CD14-positive monocyte (primary cell): ENCODE measurements at regions not wholly inside any gene's neighbourhood (a gene's known extent, or its start where the extent isn't known, plus 50 kb on each side); places are given as distances from the start of the nearest gene placed in this dataset.

Experiments used
- DNase-seq, 3 donors: peaks; one replicate each; pipeline ENCODE4 v3.0.0-alpha.2; 2011 to 2022
- H2AFZ ChIP-seq: 2 replicates; pipeline ENCODE4 v1.6.0; 2012; ENCODE audit warnings: mild to moderate bottlenecking, low read depth, low read length, inconsistent platforms; ENCODE audit not compliant: insufficient read depth, poor library complexity, severe bottlenecking
- H3K27ac ChIP-seq, 2 donors: 1 replicate in 1 of 2; 2 replicates in 1 of 2; pipeline ENCODE4 v1.5.1; 2012 to 2013; ENCODE audit warnings: low read length in 2 of 2, control low read depth in 1 of 2, inconsistent platforms in 1 of 2, low read depth in 1 of 2, mild to moderate bottlenecking in 1 of 2
- H3K27me3 ChIP-seq, 2 donors: one replicate each; pipeline versions ENCODE4 v1.6.0 to v1.6.1; 2011 to 2013; ENCODE audit warnings: low read length in 2 of 2; ENCODE audit not compliant: control insufficient read depth in 2 of 2, insufficient read depth in 2 of 2
- H3K36me3 ChIP-seq, 2 donors: replicated peaks in 1 of 2; 1 replicate in 1 of 2; 2 replicates in 1 of 2; pipeline versions ENCODE4 v1.5.1 to v1.6.1; 2012 to 2013; ENCODE audit warnings: low read length in 2 of 2, control low read depth in 1 of 2, inconsistent platforms in 1 of 2, mild to moderate bottlenecking in 1 of 2; ENCODE audit not compliant: insufficient read depth in 2 of 2, control insufficient read depth in 1 of 2
- H3K4me1 ChIP-seq, 2 donors: 1 replicate in 1 of 2; 2 replicates in 1 of 2; pipeline versions ENCODE4 v1.5.1 to v1.6.1; 2012 to 2013; ENCODE audit warnings: low read length in 2 of 2, control low read depth in 1 of 2, inconsistent platforms in 1 of 2, mild to moderate bottlenecking in 1 of 2, moderate library complexity in 1 of 2; ENCODE audit not compliant: insufficient read depth in 2 of 2, control insufficient read depth in 1 of 2
- H3K4me2 ChIP-seq: replicated peaks from 2 replicates; pipeline ENCODE3; 2012; ENCODE audit warnings: low read length, moderate library complexity, mild to moderate bottlenecking; ENCODE audit not compliant: poor library complexity, severe bottlenecking; ENCODE audit errors: extremely low read depth
- H3K4me3 ChIP-seq, 3 experiments: fragments of 200-600 bp in 1 of 3; sonication (generic) in 1 of 3; replicated peaks in 1 of 3; 1 replicate in 2 of 3; 2 replicates in 1 of 3; pipeline ENCODE4 v1.5.1; 2011 to 2013; ENCODE audit warnings: low read length in 3 of 3, mild to moderate bottlenecking in 3 of 3, control low read depth in 2 of 3, low read depth in 2 of 3, inconsistent platforms in 1 of 3, moderate library complexity in 1 of 3
- H3K79me2 ChIP-seq: 2 replicates; pipeline ENCODE4 v1.6.0; 2012; ENCODE audit warnings: mild to moderate bottlenecking, control low read depth, inconsistent platforms, low read length, moderate library complexity; ENCODE audit not compliant: insufficient read depth
- H3K9ac ChIP-seq: 2 replicates; pipeline ENCODE4 v1.6.0; 2017; ENCODE audit warnings: low read length, mild to moderate bottlenecking; ENCODE audit not compliant: insufficient read depth, poor library complexity, severe bottlenecking
- H3K9me3 ChIP-seq, 2 donors: replicated peaks in 1 of 2; 1 replicate in 1 of 2; 2 replicates in 1 of 2; pipeline versions ENCODE4 v1.5.1 to v1.6.1; 2012 to 2013; ENCODE audit warnings: low read length in 2 of 2, control low read depth in 1 of 2; ENCODE audit not compliant: control insufficient read depth in 1 of 2, insufficient read depth in 1 of 2
- H4K20me1 ChIP-seq: 2 replicates; pipeline ENCODE4 v1.6.0; 2012; ENCODE audit warnings: mild to moderate bottlenecking, low read length, control low read depth, moderate library complexity; ENCODE audit not compliant: insufficient read depth
- H3K27ac Mint-ChIP-seq, 7 donors: one replicate each; pipeline ENCODE4 v1.8.0; 2020; ENCODE audit warnings: mild to moderate bottlenecking in 7 of 7, mixed read lengths in 7 of 7, moderate library complexity in 6 of 7, inconsistent platforms in 2 of 7
- H3K27me3 Mint-ChIP-seq, 3 donors: one replicate each; pipeline ENCODE4 v1.8.0; 2021 to 2022; ENCODE audit warnings: low read depth in 3 of 3, mild to moderate bottlenecking in 3 of 3, mixed read lengths in 3 of 3, moderate library complexity in 3 of 3, inconsistent platforms in 1 of 3
- H3K36me3 Mint-ChIP-seq, 2 donors: one replicate each; pipeline ENCODE4 v1.8.0; 2020; ENCODE audit warnings: mixed read lengths in 2 of 2, inconsistent platforms in 1 of 2, mild to moderate bottlenecking in 1 of 2
- H3K4me1 Mint-ChIP-seq: one replicate; pipeline ENCODE4 v1.8.0; 2020; ENCODE audit warnings: mild to moderate bottlenecking, mixed read lengths
- H3K4me3 Mint-ChIP-seq, 2 donors: one replicate each; pipeline ENCODE4 v1.8.0; 2020; ENCODE audit warnings: mild to moderate bottlenecking in 2 of 2, mixed read lengths in 2 of 2, moderate library complexity in 1 of 2
- H3K9me3 Mint-ChIP-seq, 7 donors: one replicate each; pipeline ENCODE4 v1.8.0; 2020 to 2022; ENCODE audit warnings: mixed read lengths in 7 of 7, mild to moderate bottlenecking in 6 of 7, moderate library complexity in 6 of 7, inconsistent platforms in 2 of 7
- WGBS: methylation state at CpG from one replicate; pipeline ENCODE4 v1.1.5; 2013; ENCODE audit warnings: missing lambda C conversion rate; ENCODE audit not compliant: insufficient coverage; 5-methylcytosine and 5-hydroxymethylcytosine counted together
- intact Hi-C, 2 donors: fragments of 100-400 bp; cut with micrococcal nuclease; formaldehyde crosslinking; loops; one replicate each; pipeline versions ENCODE4 v1.15.0 to v1.15.1; 2023
- TF ChIP-seq, protein P1 (sequence below): fragments of 200-600 bp; IDR thresholded peaks from one replicate; pipeline ENCODE4 v1.8.0; 2022; ENCODE audit warnings: antibody characterized with exemption, mild to moderate bottlenecking

DNA sequence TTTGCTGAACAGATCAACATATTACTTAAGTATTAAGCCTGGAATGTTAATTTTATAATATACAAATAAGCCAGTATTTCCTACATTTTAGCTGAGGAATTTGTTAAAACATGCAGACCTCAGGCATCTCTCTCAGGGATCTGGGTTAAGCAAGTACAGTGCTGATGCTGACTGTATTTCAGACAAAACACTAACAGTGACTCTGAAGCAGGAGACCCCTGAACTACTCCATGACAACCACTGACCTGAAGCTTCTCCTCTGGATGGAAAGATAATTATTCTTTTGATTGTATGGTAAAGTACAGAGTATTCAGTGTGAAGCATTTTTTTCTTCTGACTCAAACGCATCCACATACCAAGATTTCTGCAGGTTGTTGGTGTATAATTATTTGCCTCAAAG lies 680.8 kb downstream of the LIG4 start:
- no peaks in the 10 kb centered on the region for H3K27me3 ChIP-seq
- no peak overlapping the region for H3K9ac ChIP-seq
- Mint-ChIP-seq H3K27me3 (peaks cover 0 to 1% (median 0%) of the 10 kb centered on the region in 3 donors), H3K4me1 (no peaks in the 10 kb centered on the region), H3K36me3 (no peaks in the 10 kb centered on the region), H3K27ac (no peak overlapping the region), H3K9me3 (peaks cover 0 to 6% (median 2%) of the 10 kb centered on the region in 7 donors), H3K4me3 (no peak overlapping the region)
- no peaks in the 10 kb centered on the region for H3K36me3 ChIP-seq
- TF ChIP-seq, protein P1, sequence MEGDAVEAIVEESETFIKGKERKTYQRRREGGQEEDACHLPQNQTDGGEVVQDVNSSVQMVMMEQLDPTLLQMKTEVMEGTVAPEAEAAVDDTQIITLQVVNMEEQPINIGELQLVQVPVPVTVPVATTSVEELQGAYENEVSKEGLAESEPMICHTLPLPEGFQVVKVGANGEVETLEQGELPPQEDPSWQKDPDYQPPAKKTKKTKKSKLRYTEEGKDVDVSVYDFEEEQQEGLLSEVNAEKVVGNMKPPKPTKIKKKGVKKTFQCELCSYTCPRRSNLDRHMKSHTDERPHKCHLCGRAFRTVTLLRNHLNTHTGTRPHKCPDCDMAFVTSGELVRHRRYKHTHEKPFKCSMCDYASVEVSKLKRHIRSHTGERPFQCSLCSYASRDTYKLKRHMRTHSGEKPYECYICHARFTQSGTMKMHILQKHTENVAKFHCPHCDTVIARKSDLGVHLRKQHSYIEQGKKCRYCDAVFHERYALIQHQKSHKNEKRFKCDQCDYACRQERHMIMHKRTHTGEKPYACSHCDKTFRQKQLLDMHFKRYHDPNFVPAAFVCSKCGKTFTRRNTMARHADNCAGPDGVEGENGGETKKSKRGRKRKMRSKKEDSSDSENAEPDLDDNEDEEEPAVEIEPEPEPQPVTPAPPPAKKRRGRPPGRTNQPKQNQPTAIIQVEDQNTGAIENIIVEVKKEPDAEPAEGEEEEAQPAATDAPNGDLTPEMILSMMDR: no peak
- no peak overlapping the region for H3K27ac ChIP-seq
- no peaks in the 10 kb centered on the region for H3K79me2 ChIP-seq
- no CpG with 5 or more reads among the region's 1 CpG for WGBS
- H3K4me3 ChIP-seq: no peak overlapping the region
- H3K9me3 ChIP-seq: peaks cover 0 to 2% of the 10 kb centered on the region in 2 donors
- no peaks in the 10 kb centered on the region for H3K4me1 ChIP-seq
- H2AFZ ChIP-seq: no peak overlapping the region
- intact Hi-C loops: no loop called here
- DNase-seq: no peak
- H3K4me2 ChIP-seq: no peak overlapping the region
- H4K20me1 ChIP-seq: no peaks in the 10 kb centered on the region

DNA sequence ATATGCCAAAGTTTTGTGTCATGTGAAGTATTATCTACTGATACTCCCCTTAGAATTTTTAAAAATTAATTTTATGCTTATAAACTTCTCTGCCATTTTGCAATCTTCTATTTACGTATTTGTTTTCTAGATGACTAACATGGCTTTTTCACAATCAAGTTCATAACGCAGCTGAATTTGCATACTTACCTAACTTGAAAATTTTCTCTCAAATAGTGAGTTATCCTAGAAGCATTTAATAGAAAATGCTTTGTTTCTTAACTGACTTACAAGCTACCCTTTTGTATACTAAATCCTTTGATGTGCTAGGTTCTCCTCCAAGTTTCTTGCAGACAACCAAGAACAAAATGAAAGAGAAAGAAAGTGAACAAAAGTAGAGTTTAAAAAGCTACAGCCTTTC lies 683.5 kb downstream of the LIG4 start:
- H3K4me1 Mint-ChIP-seq: no peaks in the 10 kb centered on the region
- Histone ChIP-seq H3K36me3 (no peaks in the 10 kb centered on the region), H3K4me1 (no peaks in the 10 kb centered on the region), H3K4me2 (no peak overlapping the region), H3K27ac (no peak overlapping the region), H4K20me1 (no peaks in the 10 kb centered on the region), H3K79me2 (no peaks in the 10 kb centered on the region), H3K9me3 (no peaks in the 10 kb centered on the region), H3K27me3 (no peaks in the 10 kb centered on the region), H3K4me3 (no peak overlapping the region), H2AFZ (no peak overlapping the region), H3K9ac (no peak overlapping the region)
- no peaks in the 10 kb centered on the region for H3K36me3 Mint-ChIP-seq
- H3K9me3 Mint-ChIP-seq: peaks cover 0 to 5% (median 2%) of the 10 kb centered on the region in 7 donors
- no peak overlapping the region for H3K27ac Mint-ChIP-seq
- DNase-seq: no peak
- no peak overlapping the region for H3K4me3 Mint-ChIP-seq
- intact Hi-C loops: no loop called here
- TF ChIP-seq, protein P1: no peak
- WGBS: no CpG with 5 or more reads among the region's 2 CpGs
- peaks cover 0 to 1% (median 0%) of the 10 kb centered on the region in 3 donors for H3K27me3 Mint-ChIP-seq
